Aorta (tissue), 5 donors: ENCODE measurements at regions not wholly inside any gene's neighbourhood (a gene's known extent, or its start where the extent isn't known, plus 50 kb on each side); places are given as distances from the start of the nearest gene placed in this dataset.
A peak's percentile ranks its signal among the peaks of the same experiment; 100 is the strongest.
"Not testable (repeated sequence)": the region's sequence is repeated elsewhere in the genome, so short reads cannot be mapped to it uniquely, and the experiment has no call there.

ENCODE experiments used
- ATAC-seq: fragments of 200-7000 bp; cut with Tn5 transposase; one replicate; pipeline ENCODE4 v1.9.1; 2022; ENCODE audit warnings: moderate library complexity; ENCODE audit not compliant: low FRiP score
- DNase-seq, 2 donors: peaks; one replicate each; pipeline ENCODE4 v3.0.0-alpha.2; 2020
- H3K27ac ChIP-seq, 2 donors: one replicate each; pipeline ENCODE4 v1.5.1; 2013; ENCODE audit warnings: low read length in 2 of 2, mild to moderate bottlenecking in 2 of 2, moderate library complexity in 2 of 2, control low read depth in 1 of 2, inconsistent platforms in 1 of 2, low read depth in 1 of 2
- H3K27me3 ChIP-seq, 2 donors: one replicate each; pipeline ENCODE4 v1.6.1; 2013; ENCODE audit warnings: control low read depth in 1 of 2, low read length in 1 of 2, mild to moderate bottlenecking in 1 of 2, moderate library complexity in 1 of 2; ENCODE audit not compliant: insufficient read depth in 2 of 2, control insufficient read depth in 1 of 2
- H3K36me3 ChIP-seq, 2 donors: one replicate each; pipeline ENCODE4 v1.6.1; 2013; ENCODE audit warnings: control low read depth in 1 of 2, low read length in 1 of 2, mild to moderate bottlenecking in 1 of 2; ENCODE audit not compliant: insufficient read depth in 2 of 2, control insufficient read depth in 1 of 2
- H3K4me1 ChIP-seq, 2 donors: one replicate each; pipeline ENCODE4 v1.6.1; 2013; ENCODE audit warnings: low read length in 2 of 2, control low read depth in 1 of 2, mild to moderate bottlenecking in 1 of 2, moderate library complexity in 1 of 2; ENCODE audit not compliant: insufficient read depth in 2 of 2, control insufficient read depth in 1 of 2
- H3K4me3 ChIP-seq, 2 donors: one replicate each; pipeline ENCODE4 v1.5.1; 2013; ENCODE audit warnings: low read length in 2 of 2, control low read depth in 1 of 2, mild to moderate bottlenecking in 1 of 2
- H3K9me3 ChIP-seq: one replicate; pipeline ENCODE4 v1.6.1; 2013; ENCODE audit warnings: mild to moderate bottlenecking, low read length; ENCODE audit not compliant: control insufficient read depth
- WGBS, 2 donors: extraction: QIAGEN DNeasy Blood & Tissue Kit; methylation state at CpG; one replicate each; pipeline ENCODE4 v1.1.7; 2013; 5-methylcytosine and 5-hydroxymethylcytosine counted together
- intact Hi-C, 2 donors: fragments of 100-400 bp; cut with DNase I; formaldehyde crosslinking; loops; one replicate each; pipeline versions ENCODE4 v1.14.2 to v1.15.0; 2022
- donor health status: healthy with polysubstance abuse.
- donor health status: Bipolar disorder and iron deficiency.
- donor health status: DM: no; HTN: no; CAD: no.
- donor health status: DM: no; HTN: no; CAD: no.
- donor health status: DM: yes; HTN: yes; CAD: no.

- H3K27ac ChIP-seq, H3K4me3 ChIP-seq, intact Hi-C loops, ATAC-seq, H3K9me3 ChIP-seq, H3K36me3 ChIP-seq, DNase-seq, H3K27me3 ChIP-seq, H3K4me1 ChIP-seq: not testable (repeated sequence)
- 94 to 96% methylated on average over 4 of the region's 4 CpGs for WGBS, 2 donors
Observed at GRCh38 chr15:69707241-69707640, 254.6 kb downstream of the RPLP1 start.

DNA sequence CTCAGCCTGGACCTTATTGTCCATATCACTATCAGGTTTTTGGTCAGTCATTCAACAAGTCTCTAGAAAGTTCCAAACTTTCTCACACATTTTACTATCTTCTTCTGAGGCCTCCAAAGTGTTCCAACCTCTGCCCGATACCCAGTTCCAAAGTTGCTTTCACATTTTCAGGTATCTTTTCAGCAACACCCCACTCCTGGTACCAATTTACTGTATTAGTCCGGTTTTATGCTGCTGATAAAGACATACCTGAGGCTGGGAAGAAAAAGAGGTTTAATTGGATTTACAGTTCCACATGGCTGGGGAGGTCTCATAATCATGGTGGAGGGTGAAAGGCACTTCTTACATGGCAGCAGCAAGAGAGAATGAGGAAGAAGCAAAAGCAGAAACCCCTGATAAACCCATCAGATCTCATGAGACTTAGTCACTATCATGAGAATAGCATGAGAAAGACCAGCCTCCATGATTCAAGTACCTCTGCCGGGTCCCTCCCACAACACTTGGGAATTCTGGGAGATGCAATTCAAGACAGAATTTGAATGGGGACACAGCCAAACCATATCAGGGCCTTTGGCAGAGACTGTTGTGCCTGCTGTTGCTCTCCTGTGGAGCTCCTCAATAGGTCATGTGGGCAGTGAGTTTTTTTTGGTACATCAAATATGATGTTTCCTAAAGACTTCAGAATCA is 256.0 kb downstream of the RPLP1 start:
- H3K36me3 ChIP-seq, H3K27me3 ChIP-seq, H3K4me1 ChIP-seq, ATAC-seq, intact Hi-C loops, H3K27ac ChIP-seq, H3K4me3 ChIP-seq, DNase-seq, H3K9me3 ChIP-seq: not testable (repeated sequence)
- WGBS, 2 donors, result 89 to 91% methylated on average over 3 of the region's 3 CpGs

DNA sequence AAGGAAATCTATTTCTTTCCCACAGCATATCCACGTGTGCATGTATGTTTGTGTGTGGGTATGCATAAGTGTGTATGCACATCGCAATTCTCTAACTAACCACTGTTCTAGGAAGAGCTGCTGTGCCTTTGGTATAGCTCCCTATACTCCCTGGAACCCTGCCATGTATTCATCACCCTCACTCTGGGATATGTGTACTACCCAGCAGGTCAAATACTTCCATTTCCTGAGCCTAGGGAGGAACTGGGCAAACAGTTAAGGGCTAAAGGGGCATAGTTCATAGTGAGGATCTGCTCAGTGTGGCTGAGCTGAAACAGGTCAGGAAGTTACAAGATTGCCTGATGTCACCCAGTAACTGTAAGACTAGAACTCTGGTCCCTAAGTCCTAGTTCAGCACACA is 260.4 kb downstream of the RPLP1 start:
- no peaks in the 10 kb centered on the region for H3K4me1 ChIP-seq
- H3K4me3 ChIP-seq, result no peak overlapping the region
- ATAC-seq (no peak), DNase-seq (no peak)
- no peaks in the 10 kb centered on the region for H3K27me3 ChIP-seq
- intact Hi-C loops, result no loop called here
- no peaks in the 10 kb centered on the region for H3K36me3 ChIP-seq
- H3K27ac ChIP-seq, result no peak overlapping the region
- WGBS, 2 donors, result 88 to 90% methylated on average over 2 of the region's 2 CpGs
- peaks cover 3% of the 10 kb centered on the region for H3K9me3 ChIP-seq

GRCh38 chr15:69713726-69714559 is 261.3 kb downstream of the RPLP1 start:
- Histone ChIP-seq H3K36me3 (no peaks in the 10 kb centered on the region), H3K27ac (no peak overlapping the region), H3K27me3 (no peaks in the 10 kb centered on the region), H3K4me3 (no peak overlapping the region), H3K9me3 (peaks cover 1% of the 10 kb centered on the region), H3K4me1 (no peaks in the 10 kb centered on the region)
- no peak for DNase-seq
- 87% methylated on average over 9 of the region's 9 CpGs for WGBS, 2 donors
- no peak for ATAC-seq
- intact Hi-C loops, result no loop called here

DNA sequence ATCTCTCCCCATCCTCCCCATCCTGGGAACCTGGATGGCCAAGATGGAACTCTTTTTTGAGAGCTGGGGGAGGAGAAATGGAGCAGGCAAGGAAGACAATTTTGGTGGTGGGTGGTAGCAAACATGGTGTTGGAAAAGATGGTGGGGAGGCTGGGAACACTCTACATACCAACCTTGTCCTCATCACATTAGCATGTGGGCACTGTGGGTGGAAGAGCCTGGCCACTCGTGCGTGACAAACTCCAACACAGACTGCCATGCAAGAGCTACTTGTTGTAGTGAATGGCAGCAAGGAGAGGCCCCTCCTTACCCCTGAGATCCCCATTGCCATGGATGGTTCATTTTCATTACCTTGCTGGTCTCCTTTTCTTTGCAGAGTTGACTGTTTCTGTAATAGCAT is 262.6 kb downstream of the RPLP1 start:
- no peaks in the 10 kb centered on the region for H3K9me3 ChIP-seq
- H3K27ac ChIP-seq, result no peak overlapping the region
- DNase-seq, result no peak
- 36 to 59% methylated on average over 2 of the region's 2 CpGs for WGBS, 2 donors
- H3K27me3 ChIP-seq, result no peaks in the 10 kb centered on the region
- H3K4me3 ChIP-seq, result no peak overlapping the region
- H3K4me1 ChIP-seq, result no peaks in the 10 kb centered on the region
- intact Hi-C loops, result no loop called here
- no peaks in the 10 kb centered on the region for H3K36me3 ChIP-seq
- no peak for ATAC-seq

GRCh38 chr15:69718436-69718835 is 265.8 kb downstream of the RPLP1 start:
- ATAC-seq, result no peak

GRCh38 chr15:69718916-69719315 is 266.3 kb downstream of the RPLP1 start:
- no peaks in the 10 kb centered on the region for H3K4me1 ChIP-seq
- H3K9me3 ChIP-seq, result no peaks in the 10 kb centered on the region
- ATAC-seq, result peak; percentile 34
- DNase-seq, result peak in 1 of 2 donors; percentile 67
- no peaks in the 10 kb centered on the region for H3K27me3 ChIP-seq
- WGBS, 2 donors, result 80 to 84% methylated on average over 4 of the region's 4 CpGs
- intact Hi-C loops, result no loop called here
- H3K4me3 ChIP-seq, result no peak overlapping the region
- H3K27ac ChIP-seq, result no peak overlapping the region
- no peaks in the 10 kb centered on the region for H3K36me3 ChIP-seq

More at GRCh38 chr15:69718436-69718835, 265.8 kb downstream of the RPLP1 start:
- Histone ChIP-seq H3K27ac (no peak overlapping the region), H3K9me3 (no peaks in the 10 kb centered on the region), H3K4me1 (no peaks in the 10 kb centered on the region), H3K27me3 (no peaks in the 10 kb centered on the region), H3K36me3 (no peaks in the 10 kb centered on the region), H3K4me3 (no peak overlapping the region)
- intact Hi-C loops, result no loop called here
- DNase-seq, result no peak
- 94% methylated on average over 2 of the region's 2 CpGs for WGBS, 2 donors

DNA sequence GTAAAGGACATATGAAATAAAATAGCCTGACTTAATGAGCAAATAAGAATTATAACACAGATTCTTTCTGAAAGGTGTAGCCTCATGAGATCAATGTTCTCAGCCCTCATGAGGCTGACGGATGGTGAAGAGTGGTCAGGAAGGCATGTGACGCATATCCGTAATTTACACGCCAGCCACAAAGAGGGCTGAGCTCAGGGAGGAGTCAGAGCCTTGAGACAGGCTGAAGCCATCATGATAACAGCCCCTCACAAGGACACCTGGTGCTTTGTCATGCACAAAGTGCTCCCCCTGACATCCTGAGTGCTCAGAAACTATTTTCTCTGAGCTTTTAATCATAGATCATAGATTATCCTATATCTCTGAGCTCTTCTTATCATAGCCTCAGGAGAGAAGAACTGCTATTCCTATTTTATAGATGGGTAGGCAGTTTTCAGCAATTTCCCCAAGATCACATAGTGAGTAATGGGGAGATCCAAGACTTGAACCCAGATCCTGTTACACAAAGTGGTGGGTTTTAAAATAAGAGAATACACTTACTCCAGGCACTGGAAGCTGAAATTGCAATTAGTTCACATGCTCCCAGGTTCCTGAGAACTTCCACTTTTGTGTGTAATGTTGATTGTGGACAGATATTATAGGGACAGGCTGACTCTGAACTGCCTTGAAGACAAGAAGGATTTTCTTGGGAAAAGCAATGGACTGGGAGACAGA is 267.1 kb downstream of the RPLP1 start:
- Histone ChIP-seq H3K27ac (no peak overlapping the region), H3K27me3 (no peaks in the 10 kb centered on the region), H3K4me1 (no peaks in the 10 kb centered on the region), H3K4me3 (no peak overlapping the region), H3K9me3 (no peaks in the 10 kb centered on the region), H3K36me3 (no peaks in the 10 kb centered on the region)
- peak in 1 of 2 donors; percentile 60 for DNase-seq
- 87 to 91% methylated on average over 4 of the region's 4 CpGs for WGBS, 2 donors
- ATAC-seq, result no peak
- intact Hi-C loops, result loop anchor here in 1 of 2 donors (10.0 kb wide), 1 partner anchor 765 kb away; no protein-coding TSS in a partner anchor
